NCI-H446 treated with DMSO at 0.1 percent for 48 hours (cell line): ENCODE measurements at regions not wholly inside any gene's neighbourhood (a gene's known extent, or its start where the extent isn't known, plus 50 kb on each side); places are given as distances from the start of the nearest gene placed in this dataset.
A peak's percentile ranks its signal among the peaks of the same experiment; 100 is the strongest.

Experiments
- DNase-seq: peaks from one replicate; lab custom pipeline; 2025; lab: John Stamatoyannopoulos, UW

- DNase-seq, result peak; percentile 91
Observed at GRCh38 chr6:80457439-80457933, 351.0 kb downstream of the BCKDHB start.

GRCh38 chr6:80456724-80457438, 350.4 kb downstream of the BCKDHB start:
- no peak for DNase-seq

- no peak for DNase-seq
Observed at GRCh38 chr6:80454661-80455365, 348.3 kb downstream of the BCKDHB start.

- DNase-seq, result no peak
Observed at GRCh38 chr6:80454197-80454596, 347.7 kb downstream of the BCKDHB start.

GRCh38 chr6:80449726-80450125, 343.3 kb downstream of the BCKDHB start:
- DNase-seq, result no peak

GRCh38 chr6:80446454-80447045, 340.1 kb downstream of the BCKDHB start:
- DNase-seq, result no peak

DNA sequence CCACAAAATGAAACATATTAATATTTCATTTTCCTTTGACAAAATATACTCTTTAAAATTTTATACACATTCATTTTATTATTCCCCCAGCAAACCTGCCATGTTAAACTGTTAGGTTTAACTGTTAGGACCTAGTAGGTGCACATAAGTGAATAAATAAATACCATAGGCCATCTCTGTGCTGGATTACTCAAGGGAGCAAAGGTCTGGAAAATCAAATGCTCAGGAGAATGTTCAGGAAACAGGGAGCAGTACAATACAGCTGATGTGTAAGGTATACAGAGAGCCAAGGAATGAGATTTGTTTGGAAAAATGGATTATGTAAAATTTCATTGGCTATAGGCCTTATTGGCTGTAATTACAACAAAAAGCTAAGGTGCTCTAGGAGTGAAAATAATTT, 339.3 kb downstream of the BCKDHB start:
- no peak for DNase-seq

- DNase-seq, result no peak
Observed at GRCh38 chr6:80442366-80442765, 335.9 kb downstream of the BCKDHB start.

- peak; percentile 17 for DNase-seq
Observed at GRCh38 chr6:80441131-80441530, 334.7 kb downstream of the BCKDHB start.

DNA sequence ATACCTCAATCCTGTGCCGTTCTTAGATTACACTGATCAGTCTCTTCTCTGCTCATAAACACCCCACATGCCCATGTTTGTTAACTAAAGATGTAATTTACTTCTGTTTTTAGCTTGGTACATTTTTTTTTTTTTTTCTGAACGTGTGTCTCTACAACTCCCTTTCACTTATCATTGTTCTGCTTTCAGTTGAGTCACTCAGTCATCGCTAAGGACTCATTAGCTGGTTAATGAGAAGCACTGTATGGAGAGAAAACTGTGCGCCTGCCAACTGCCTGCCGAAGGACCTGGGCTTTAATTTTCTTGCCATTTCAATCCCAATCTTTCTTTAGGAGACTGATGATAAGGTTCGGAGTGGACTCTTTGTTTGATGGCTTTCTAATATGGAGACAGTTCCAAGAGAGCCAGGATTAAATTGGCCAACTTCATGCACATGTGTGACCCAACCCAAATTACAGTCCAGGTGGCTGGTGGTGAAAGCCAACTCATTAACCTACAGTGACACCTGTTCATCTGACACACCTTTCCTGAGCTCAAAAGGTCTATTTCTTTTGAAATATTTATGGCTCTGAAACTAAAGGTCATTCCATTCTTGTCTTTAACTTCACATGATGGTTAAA, 334.1 kb downstream of the BCKDHB start:
- DNase-seq, result peak; percentile 63

GRCh38 chr6:80439721-80440470, 333.4 kb downstream of the BCKDHB start:
- DNase-seq, result no peak

DNA sequence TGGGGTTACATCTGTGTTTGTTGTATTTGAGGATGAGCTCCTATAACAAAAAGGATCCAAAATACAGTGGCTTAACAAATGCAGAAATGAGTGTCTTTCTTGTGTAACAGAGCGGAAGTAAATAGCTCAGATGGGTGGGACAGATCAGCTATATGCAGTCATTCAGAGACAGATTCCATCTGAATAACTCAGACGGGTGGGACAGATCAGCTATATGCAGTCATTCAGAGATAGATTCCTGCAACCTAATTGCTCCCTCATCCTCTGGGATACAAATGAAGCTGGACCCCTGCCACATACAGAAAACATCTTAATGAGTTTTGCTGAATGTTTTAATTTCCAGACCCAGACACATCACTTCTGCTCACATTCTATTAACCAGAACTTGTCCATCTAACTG, 332.3 kb downstream of the BCKDHB start:
- DNase-seq, result peak; percentile 7

DNA sequence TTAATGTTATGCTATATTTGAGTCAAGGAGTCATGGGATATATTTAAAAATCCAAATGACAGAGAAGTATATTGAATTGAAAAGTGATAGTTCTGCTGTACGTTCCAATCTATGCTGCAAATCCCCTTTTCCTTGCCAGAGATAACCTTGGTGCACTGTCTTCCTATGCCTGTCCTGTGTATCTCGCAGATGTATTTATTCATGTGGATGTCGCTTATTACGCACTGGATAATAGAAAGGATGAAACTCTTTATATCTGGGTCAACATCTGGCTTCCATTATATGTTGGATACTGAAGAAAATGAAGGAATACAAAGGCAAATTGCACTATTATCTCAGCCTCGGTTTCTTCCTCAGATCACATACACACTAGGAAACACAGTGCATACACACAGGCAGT, 331.3 kb downstream of the BCKDHB start:
- DNase-seq, result no peak

DNA sequence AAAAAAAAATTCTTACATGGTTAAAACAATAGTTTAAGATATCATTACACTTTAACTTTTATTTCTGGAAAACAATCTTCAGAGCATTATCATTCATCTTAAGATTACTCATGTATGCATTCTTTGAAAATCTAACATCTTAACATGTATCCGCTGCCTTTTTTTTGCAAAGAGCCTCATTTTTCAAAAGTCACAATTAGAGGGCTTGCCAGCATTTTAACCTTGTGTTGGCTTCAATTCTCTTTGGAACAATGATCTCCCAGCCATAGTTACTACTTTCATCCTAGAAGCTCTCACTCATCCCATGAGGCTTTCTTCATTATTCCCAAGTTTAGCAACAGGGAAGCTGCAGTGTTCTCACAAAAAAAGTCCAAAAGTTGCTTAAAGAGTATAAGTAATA, 330.8 kb downstream of the BCKDHB start:
- no peak for DNase-seq

DNA sequence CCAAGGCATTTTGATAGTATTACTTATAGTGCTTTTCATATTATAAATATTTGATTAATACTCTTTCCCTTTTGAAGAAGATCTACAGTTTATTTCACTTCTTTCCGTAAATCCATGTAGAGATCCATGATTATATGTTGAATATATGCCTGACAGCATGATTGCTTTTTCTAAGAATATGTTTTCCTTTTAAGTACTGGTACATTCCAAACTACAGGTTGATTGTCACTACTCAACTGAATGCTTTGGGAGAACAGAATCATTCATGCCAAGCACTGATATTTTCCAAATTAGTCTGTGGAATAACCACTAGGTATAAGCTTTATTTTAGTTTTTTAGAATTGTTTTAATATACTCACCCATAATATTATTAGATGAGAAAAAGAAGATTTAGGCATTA, 330.2 kb downstream of the BCKDHB start:
- no peak for DNase-seq

DNA sequence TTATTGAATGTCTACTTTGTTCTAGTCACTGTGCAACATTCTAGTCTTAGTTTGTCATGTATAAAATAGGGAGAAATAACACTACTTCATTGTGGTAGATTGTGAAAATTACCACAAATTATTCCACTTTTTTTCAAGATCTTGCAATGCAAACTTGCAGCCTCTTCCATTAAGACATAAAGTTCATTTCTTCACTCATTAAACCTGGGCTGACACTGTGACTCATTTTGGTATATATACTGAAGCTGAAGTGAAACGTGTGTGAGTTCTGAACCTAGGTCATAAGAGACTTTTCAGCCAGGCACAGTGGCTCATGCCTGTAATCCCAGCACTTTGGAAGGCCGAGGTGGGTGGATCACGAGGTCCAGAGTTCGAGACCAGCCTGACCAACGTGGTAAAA, 329.0 kb downstream of the BCKDHB start:
- no peak for DNase-seq

GRCh38 chr6:80434691-80435350, 328.4 kb downstream of the BCKDHB start:
- DNase-seq, result no peak

GRCh38 chr6:80433673-80434025, 327.2 kb downstream of the BCKDHB start:
- no peak for DNase-seq

- DNase-seq, result no peak
Observed at GRCh38 chr6:80433010-80433672, 326.7 kb downstream of the BCKDHB start.

GRCh38 chr6:80425089-80425823, 318.8 kb downstream of the BCKDHB start:
- no peak for DNase-seq
